ACC112 (cell line): ENCODE measurements at regions not wholly inside any gene's neighbourhood (a gene's known extent, or its start where the extent isn't known, plus 50 kb on each side); places are given as distances from the start of the nearest gene placed in this dataset.
"Not testable (repeated sequence)": the region's sequence is repeated elsewhere in the genome, so short reads cannot be mapped to it uniquely, and the experiment has no call there.

Experiments used
- H2AFZ ChIP-seq: fragments of 200-600 bp; sonication (generic); one replicate; pipeline ENCODE4 v1.6.0; 2017; ENCODE audit warnings: antibody characterized with exemption, low read length; ENCODE audit not compliant: unreplicated experiment
- H3K27ac ChIP-seq: fragments of 200-600 bp; sonication (generic); 2 replicates; pipeline ENCODE4 v1.5.1; 2014; ENCODE audit warnings: low read depth, mild to moderate bottlenecking, antibody characterized with exemption, low read length, moderate library complexity
- H3K27me3 ChIP-seq: fragments of 200-600 bp; sonication (generic); 2 replicates; pipeline ENCODE4 v1.6.1; 2014; ENCODE audit warnings: mild to moderate bottlenecking, antibody characterized with exemption, low read length, moderate library complexity, mixed read lengths; ENCODE audit not compliant: insufficient read depth
- H3K36me3 ChIP-seq: fragments of 200-600 bp; sonication (generic); 2 replicates; pipeline ENCODE4 v1.6.1; 2016; ENCODE audit warnings: mild to moderate bottlenecking, antibody characterized with exemption, low read length, moderate library complexity, mixed read lengths; ENCODE audit not compliant: insufficient read depth
- H3K4me1 ChIP-seq: fragments of 200-600 bp; sonication (generic); one replicate; pipeline ENCODE4 v1.6.1; 2016; ENCODE audit warnings: low read length, mixed read lengths; ENCODE audit not compliant: insufficient read depth, unreplicated experiment, control insufficient read depth
- H3K4me3 ChIP-seq: fragments of 200-600 bp; sonication (generic); 2 replicates; pipeline ENCODE4 v1.5.1; 2014; ENCODE audit warnings: mild to moderate bottlenecking, low read depth, low read length
- H3K79me2 ChIP-seq: fragments of 200-600 bp; sonication (generic); one replicate; pipeline ENCODE4 v1.6.0; 2016; ENCODE audit warnings: low read length; ENCODE audit not compliant: control insufficient read depth, unreplicated experiment, insufficient read depth

GRCh38 chr19:28558783-28559182 is 654.2 kb downstream of the UQCRFS1 start:
- H3K27ac ChIP-seq = no peak overlapping the region
- no peaks in the 10 kb centered on the region for H3K27me3 ChIP-seq
- H2AFZ ChIP-seq = no peak overlapping the region
- H3K4me1 ChIP-seq = no peaks in the 10 kb centered on the region
- H3K79me2 ChIP-seq = no peaks in the 10 kb centered on the region
- H3K4me3 ChIP-seq = no peak overlapping the region
- H3K36me3 ChIP-seq = no peaks in the 10 kb centered on the region

- no peaks in the 10 kb centered on the region for H3K36me3 ChIP-seq
- no peak overlapping the region for H2AFZ ChIP-seq
- H3K4me1 ChIP-seq = no peaks in the 10 kb centered on the region
- no peaks in the 10 kb centered on the region for H3K79me2 ChIP-seq
- H3K27ac ChIP-seq = no peak overlapping the region
- no peak overlapping the region for H3K4me3 ChIP-seq
- no peaks in the 10 kb centered on the region for H3K27me3 ChIP-seq
These were observed 656.6 kb downstream of the UQCRFS1 start for GRCh38 chr19:28556371-28556770.

GRCh38 chr19:28555317-28555716 is 657.6 kb downstream of the UQCRFS1 start:
- no peak overlapping the region for H3K4me3 ChIP-seq
- no peaks in the 10 kb centered on the region for H3K79me2 ChIP-seq
- H3K27me3 ChIP-seq = no peaks in the 10 kb centered on the region
- no peaks in the 10 kb centered on the region for H3K4me1 ChIP-seq
- no peak overlapping the region for H3K27ac ChIP-seq
- no peaks in the 10 kb centered on the region for H3K36me3 ChIP-seq
- H2AFZ ChIP-seq = no peak overlapping the region

GRCh38 chr19:28554321-28555091 is 658.4 kb downstream of the UQCRFS1 start:
- no peak overlapping the region for H3K4me3 ChIP-seq
- no peak overlapping the region for H2AFZ ChIP-seq
- no peaks in the 10 kb centered on the region for H3K27me3 ChIP-seq
- no peaks in the 10 kb centered on the region for H3K36me3 ChIP-seq
- H3K79me2 ChIP-seq = no peaks in the 10 kb centered on the region
- H3K27ac ChIP-seq = no peak overlapping the region
- no peaks in the 10 kb centered on the region for H3K4me1 ChIP-seq

GRCh38 chr19:28553764-28554163 is 659.2 kb downstream of the UQCRFS1 start:
- H3K4me3 ChIP-seq = no peak overlapping the region
- no peaks in the 10 kb centered on the region for H3K79me2 ChIP-seq
- H3K4me1 ChIP-seq = no peaks in the 10 kb centered on the region
- H2AFZ ChIP-seq = no peak overlapping the region
- H3K36me3 ChIP-seq = no peaks in the 10 kb centered on the region
- H3K27ac ChIP-seq = no peak overlapping the region
- no peaks in the 10 kb centered on the region for H3K27me3 ChIP-seq

- H2AFZ ChIP-seq = no peak overlapping the region
- no peaks in the 10 kb centered on the region for H3K36me3 ChIP-seq
- H3K79me2 ChIP-seq = no peaks in the 10 kb centered on the region
- no peak overlapping the region for H3K4me3 ChIP-seq
- no peaks in the 10 kb centered on the region for H3K27me3 ChIP-seq
- H3K27ac ChIP-seq = no peak overlapping the region
- no peaks in the 10 kb centered on the region for H3K4me1 ChIP-seq
These were observed 659.9 kb downstream of the UQCRFS1 start for GRCh38 chr19:28553005-28553404.

- no peaks in the 10 kb centered on the region for H3K27me3 ChIP-seq
- no peaks in the 10 kb centered on the region for H3K36me3 ChIP-seq
- no peaks in the 10 kb centered on the region for H3K79me2 ChIP-seq
- H3K27ac ChIP-seq = no peak overlapping the region
- H3K4me3 ChIP-seq = no peak overlapping the region
- no peaks in the 10 kb centered on the region for H3K4me1 ChIP-seq
- H2AFZ ChIP-seq = no peak overlapping the region
These were observed 663.2 kb downstream of the UQCRFS1 start for GRCh38 chr19:28549680-28550277.

- Histone ChIP-seq H3K4me3 (no peak overlapping the region), H3K79me2 (no peaks in the 10 kb centered on the region), H3K36me3 (no peaks in the 10 kb centered on the region), H3K27ac (no peak overlapping the region), H2AFZ (no peak overlapping the region), H3K27me3 (no peaks in the 10 kb centered on the region), H3K4me1 (no peaks in the 10 kb centered on the region)
These were observed 666.7 kb downstream of the UQCRFS1 start for GRCh38 chr19:28546148-28546685.

- not testable (repeated sequence) for H3K27ac ChIP-seq, H3K36me3 ChIP-seq, H3K4me3 ChIP-seq, H3K79me2 ChIP-seq, H2AFZ ChIP-seq, H3K27me3 ChIP-seq, H3K4me1 ChIP-seq
These were observed 667.6 kb downstream of the UQCRFS1 start for GRCh38 chr19:28545397-28545796.

- Histone ChIP-seq H3K27me3 (no peaks in the 10 kb centered on the region), H3K4me3 (no peak overlapping the region), H2AFZ (no peak overlapping the region), H3K36me3 (no peaks in the 10 kb centered on the region), H3K4me1 (no peaks in the 10 kb centered on the region), H3K79me2 (no peaks in the 10 kb centered on the region), H3K27ac (no peak overlapping the region)
These were observed 668.3 kb downstream of the UQCRFS1 start for GRCh38 chr19:28544451-28545261.
